ENCODE measurements at regions not wholly inside any gene's neighbourhood (a gene's known extent, or its start where the extent isn't known, plus 50 kb on each side); places are given as distances from the start of the nearest gene placed in this dataset.
A peak's percentile ranks its signal among the peaks of the same experiment; 100 is the strongest.
"Not testable (repeated sequence)": the region's sequence is repeated elsewhere in the genome, so short reads cannot be mapped to it uniquely, and the experiment has no call there.

- no peaks in the 10 kb centered on the region for H3K4me1 Mint-ChIP-seq
- Histone ChIP-seq H3K36me3 (ENCODE audit: control insufficient read depth, insufficient read depth, low read length) (no peaks in the 10 kb centered on the region), H3K27me3 (ENCODE audit: control insufficient read depth, insufficient read depth, low read length) (no peaks in the 10 kb centered on the region), H3K27ac (ENCODE audit: insufficient read depth, low read length, poor library complexity, severe bottlenecking) (no peak overlapping the region), H3K4me1 (ENCODE audit: control insufficient read depth, insufficient read depth, low read length, poor library complexity, severe bottlenecking) (no peaks in the 10 kb centered on the region), H3K4me3 (ENCODE audit: low read depth, low read length) (no peak overlapping the region), H3K9me3 (ENCODE audit: control insufficient read depth in 2 of 2, low read length in 2 of 2) (no peaks in the 10 kb centered on the region)
- peaks cover 0 to 18% (median 6%) of the 10 kb centered on the region in 7 donors for H3K9me3 Mint-ChIP-seq
- no peak for ATAC-seq (ENCODE audit: low read depth in 2 of 2)
- no peak overlapping the region for H3K27ac Mint-ChIP-seq
- no peak for DNase-seq
- H3K27me3 Mint-ChIP-seq = no peaks in the 10 kb centered on the region
- no peaks in the 10 kb centered on the region for H3K36me3 Mint-ChIP-seq
- H3K4me3 Mint-ChIP-seq = no peak overlapping the region
Observed at GRCh38 chr18:34385311-34385710, 160.6 kb upstream of the NOL4 start.

- Mint-ChIP-seq H3K27ac (no peak overlapping the region), H3K4me1 (no peaks in the 10 kb centered on the region), H3K27me3 (no peaks in the 10 kb centered on the region), H3K9me3 (peaks cover 0 to 18% (median 5%) of the 10 kb centered on the region in 7 donors), H3K36me3 (no peaks in the 10 kb centered on the region), H3K4me3 (peak overlapping the region in 1 of 4 donors; percentile 69)
- Histone ChIP-seq H3K36me3 (ENCODE audit: control insufficient read depth, insufficient read depth, low read length) (no peaks in the 10 kb centered on the region), H3K4me1 (ENCODE audit: control insufficient read depth, insufficient read depth, low read length, poor library complexity, severe bottlenecking) (no peaks in the 10 kb centered on the region), H3K4me3 (ENCODE audit: low read depth, low read length) (no peak overlapping the region), H3K27me3 (ENCODE audit: control insufficient read depth, insufficient read depth, low read length) (no peaks in the 10 kb centered on the region), H3K27ac (ENCODE audit: insufficient read depth, low read length, poor library complexity, severe bottlenecking) (no peak overlapping the region), H3K9me3 (ENCODE audit: control insufficient read depth in 2 of 2, low read length in 2 of 2) (no peaks in the 10 kb centered on the region)
- DNase-seq (no peak), ATAC-seq (ENCODE audit: low read depth in 2 of 2) (no peak)
Observed at GRCh38 chr18:34386803-34387202, 162.1 kb upstream of the NOL4 start.

- no peaks in the 10 kb centered on the region for H3K4me1 Mint-ChIP-seq
- H3K27ac Mint-ChIP-seq = no peak overlapping the region
- H3K4me1 ChIP-seq (ENCODE audit: control insufficient read depth, insufficient read depth, low read length, poor library complexity, severe bottlenecking) = no peaks in the 10 kb centered on the region
- H3K9me3 Mint-ChIP-seq = peaks cover 2 to 6% (median 3%) of the 10 kb centered on the region in 7 donors
- no peaks in the 10 kb centered on the region for H3K36me3 Mint-ChIP-seq
- no peaks in the 10 kb centered on the region for H3K36me3 ChIP-seq (ENCODE audit: control insufficient read depth, insufficient read depth, low read length)
- no peak for ATAC-seq (ENCODE audit: low read depth in 2 of 2)
- no peaks in the 10 kb centered on the region for H3K27me3 Mint-ChIP-seq
- H3K4me3 ChIP-seq (ENCODE audit: low read depth, low read length) = no peak overlapping the region
- H3K27ac ChIP-seq (ENCODE audit: insufficient read depth, low read length, poor library complexity, severe bottlenecking) = no peak overlapping the region
- H3K4me3 Mint-ChIP-seq = no peak overlapping the region
- DNase-seq = no peak
- H3K9me3 ChIP-seq (ENCODE audit: control insufficient read depth in 2 of 2, low read length in 2 of 2) = no peaks in the 10 kb centered on the region
- H3K27me3 ChIP-seq (ENCODE audit: control insufficient read depth, insufficient read depth, low read length) = no peaks in the 10 kb centered on the region
Observed at GRCh38 chr18:34397286-34397896, 172.7 kb upstream of the NOL4 start.

- Mint-ChIP-seq H3K9me3 (peaks cover 2 to 11% (median 4%) of the 10 kb centered on the region in 7 donors), H3K27ac (no peak overlapping the region), H3K4me3 (no peak overlapping the region), H3K4me1 (no peaks in the 10 kb centered on the region), H3K27me3 (no peaks in the 10 kb centered on the region), H3K36me3 (no peaks in the 10 kb centered on the region)
- Histone ChIP-seq H3K27ac (ENCODE audit: insufficient read depth, low read length, poor library complexity, severe bottlenecking) (no peak overlapping the region), H3K36me3 (ENCODE audit: control insufficient read depth, insufficient read depth, low read length) (no peaks in the 10 kb centered on the region), H3K4me1 (ENCODE audit: control insufficient read depth, insufficient read depth, low read length, poor library complexity, severe bottlenecking) (no peaks in the 10 kb centered on the region), H3K27me3 (ENCODE audit: control insufficient read depth, insufficient read depth, low read length) (no peaks in the 10 kb centered on the region), H3K9me3 (ENCODE audit: control insufficient read depth in 2 of 2, low read length in 2 of 2) (no peaks in the 10 kb centered on the region), H3K4me3 (ENCODE audit: low read depth, low read length) (no peak overlapping the region)
- ATAC-seq (ENCODE audit: low read depth in 2 of 2) = no peak
- DNase-seq = no peak
Observed at GRCh38 chr18:34399892-34400291, 175.2 kb upstream of the NOL4 start.

GRCh38 chr18:34400834-34401233 lies 176.1 kb upstream of the NOL4 start:
- Mint-ChIP-seq H3K4me3 (no peak overlapping the region), H3K9me3 (peaks cover 2 to 10% (median 3%) of the 10 kb centered on the region in 7 donors), H3K27ac (no peak overlapping the region), H3K4me1 (no peaks in the 10 kb centered on the region), H3K36me3 (no peaks in the 10 kb centered on the region), H3K27me3 (no peaks in the 10 kb centered on the region)
- Histone ChIP-seq H3K36me3 (ENCODE audit: control insufficient read depth, insufficient read depth, low read length) (no peaks in the 10 kb centered on the region), H3K4me3 (ENCODE audit: low read depth, low read length) (no peak overlapping the region), H3K27ac (ENCODE audit: insufficient read depth, low read length, poor library complexity, severe bottlenecking) (no peak overlapping the region), H3K4me1 (ENCODE audit: control insufficient read depth, insufficient read depth, low read length, poor library complexity, severe bottlenecking) (no peaks in the 10 kb centered on the region), H3K27me3 (ENCODE audit: control insufficient read depth, insufficient read depth, low read length) (no peaks in the 10 kb centered on the region), H3K9me3 (ENCODE audit: control insufficient read depth in 2 of 2, low read length in 2 of 2) (no peaks in the 10 kb centered on the region)
- no peak for DNase-seq
- ATAC-seq (ENCODE audit: low read depth in 2 of 2) = no peak

GRCh38 chr18:34401775-34402174 lies 177.1 kb upstream of the NOL4 start:
- H3K4me3 Mint-ChIP-seq = no peak overlapping the region
- no peak for DNase-seq
- ATAC-seq (ENCODE audit: low read depth in 2 of 2) = no peak
- Histone ChIP-seq H3K4me3 (ENCODE audit: low read depth, low read length) (no peak overlapping the region), H3K36me3 (ENCODE audit: control insufficient read depth, insufficient read depth, low read length) (no peaks in the 10 kb centered on the region), H3K4me1 (ENCODE audit: control insufficient read depth, insufficient read depth, low read length, poor library complexity, severe bottlenecking) (no peaks in the 10 kb centered on the region), H3K27me3 (ENCODE audit: control insufficient read depth, insufficient read depth, low read length) (no peaks in the 10 kb centered on the region), H3K9me3 (ENCODE audit: control insufficient read depth in 2 of 2, low read length in 2 of 2) (no peaks in the 10 kb centered on the region), H3K27ac (ENCODE audit: insufficient read depth, low read length, poor library complexity, severe bottlenecking) (no peak overlapping the region)
- no peaks in the 10 kb centered on the region for H3K4me1 Mint-ChIP-seq
- no peaks in the 10 kb centered on the region for H3K27me3 Mint-ChIP-seq
- no peaks in the 10 kb centered on the region for H3K36me3 Mint-ChIP-seq
- H3K9me3 Mint-ChIP-seq = peaks cover 0 to 6% (median 3%) of the 10 kb centered on the region in 7 donors
- H3K27ac Mint-ChIP-seq = no peak overlapping the region

- not testable (repeated sequence) for H3K27ac Mint-ChIP-seq; H3K27me3 ChIP-seq (ENCODE audit: control insufficient read depth, insufficient read depth, low read length); H3K36me3 ChIP-seq (ENCODE audit: control insufficient read depth, insufficient read depth, low read length); H3K4me1 ChIP-seq (ENCODE audit: control insufficient read depth, insufficient read depth, low read length, poor library complexity, severe bottlenecking); H3K36me3 Mint-ChIP-seq; H3K4me3 Mint-ChIP-seq; H3K27me3 Mint-ChIP-seq; ATAC-seq (ENCODE audit: low read depth in 2 of 2); H3K4me1 Mint-ChIP-seq; H3K9me3 ChIP-seq (ENCODE audit: control insufficient read depth in 2 of 2, low read length in 2 of 2); H3K27ac ChIP-seq (ENCODE audit: insufficient read depth, low read length, poor library complexity, severe bottlenecking); H3K4me3 ChIP-seq (ENCODE audit: low read depth, low read length); DNase-seq
- peaks cover 2 to 20% (median 7%) of the 10 kb centered on the region in 7 donors for H3K9me3 Mint-ChIP-seq
Observed at GRCh38 chr18:34407471-34407870, 182.8 kb upstream of the NOL4 start.

- Histone ChIP-seq H3K4me1 (ENCODE audit: control insufficient read depth, insufficient read depth, low read length, poor library complexity, severe bottlenecking) (no peaks in the 10 kb centered on the region), H3K27me3 (ENCODE audit: control insufficient read depth, insufficient read depth, low read length) (no peaks in the 10 kb centered on the region), H3K4me3 (ENCODE audit: low read depth, low read length) (no peak overlapping the region), H3K9me3 (ENCODE audit: control insufficient read depth in 2 of 2, low read length in 2 of 2) (no peaks in the 10 kb centered on the region), H3K36me3 (ENCODE audit: control insufficient read depth, insufficient read depth, low read length) (no peaks in the 10 kb centered on the region), H3K27ac (ENCODE audit: insufficient read depth, low read length, poor library complexity, severe bottlenecking) (no peak overlapping the region)
- Mint-ChIP-seq H3K9me3 (peaks cover 2 to 21% (median 11%) of the 10 kb centered on the region in 7 donors), H3K4me3 (no peak overlapping the region), H3K4me1 (no peaks in the 10 kb centered on the region), H3K36me3 (no peaks in the 10 kb centered on the region), H3K27me3 (no peaks in the 10 kb centered on the region), H3K27ac (no peak overlapping the region)
- no peak for ATAC-seq (ENCODE audit: low read depth in 2 of 2)
- no peak for DNase-seq
Observed at GRCh38 chr18:34411952-34412351, 187.2 kb upstream of the NOL4 start.

Measured in CD4-positive, CD25-positive, alpha-beta regulatory T cell (primary cell).